GM18858 (cell line): ENCODE measurements at regions not wholly inside any gene's neighbourhood (a gene's known extent, or its start where the extent isn't known, plus 50 kb on each side); places are given as distances from the start of the nearest gene placed in this dataset.
A peak's percentile ranks its signal among the peaks of the same experiment; 100 is the strongest.
"Not testable (repeated sequence)": the region's sequence is repeated elsewhere in the genome, so short reads cannot be mapped to it uniquely, and the experiment has no call there.

Experiments used
- ATAC-seq: cut with Tn5 transposase; IDR thresholded peaks from one replicate; pipeline ENCODE4 v1.9.1; 2021; ENCODE audit not compliant: unreplicated experiment

DNA sequence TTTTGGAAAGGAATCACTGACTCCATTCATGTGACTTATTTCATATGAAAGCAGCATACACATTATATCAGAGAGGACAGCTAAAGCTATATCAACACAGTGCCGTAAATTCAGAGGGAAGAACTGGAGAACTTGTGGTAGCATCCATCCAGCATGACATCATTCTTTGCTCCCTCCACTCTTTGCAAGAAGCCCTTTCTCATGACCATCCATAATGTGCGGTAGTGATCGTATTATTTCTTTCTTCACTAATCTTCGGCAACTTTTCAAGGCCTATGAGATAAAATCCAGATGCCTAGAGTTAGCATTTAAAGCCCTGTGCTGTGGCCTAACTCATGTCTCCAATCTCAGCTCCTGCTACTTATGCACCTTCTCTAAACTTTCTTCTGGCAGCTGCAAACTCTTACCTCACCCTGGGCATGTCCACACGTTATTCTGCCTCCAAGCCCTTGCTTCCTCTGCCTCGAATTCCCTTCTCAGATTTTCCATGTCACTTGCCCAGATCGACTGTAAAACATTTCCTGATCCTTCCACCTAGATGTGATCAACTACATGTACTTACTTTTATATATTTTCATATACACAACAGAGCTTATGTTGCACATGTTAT is 307.3 kb upstream of the SGCD start:
- ATAC-seq = no peak

DNA sequence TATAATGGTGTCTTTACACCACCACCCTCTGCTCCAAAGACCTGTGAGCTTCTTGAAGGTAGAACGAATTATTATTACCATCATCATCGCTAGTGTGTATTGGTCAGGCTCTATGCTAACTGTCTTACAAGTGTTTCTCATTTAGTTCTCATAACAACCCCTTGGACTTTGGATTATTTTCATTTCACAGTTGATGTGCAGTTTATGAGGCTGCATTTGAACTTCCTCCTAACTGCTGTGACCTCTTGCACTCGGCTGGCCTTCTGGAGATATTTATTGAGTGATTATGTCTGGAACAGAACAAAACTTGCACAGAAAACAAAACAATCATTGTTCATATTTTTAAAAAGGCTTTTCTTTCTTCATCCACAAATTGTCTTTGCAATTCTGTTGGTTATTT is 306.3 kb upstream of the SGCD start:
- no peak for ATAC-seq

DNA sequence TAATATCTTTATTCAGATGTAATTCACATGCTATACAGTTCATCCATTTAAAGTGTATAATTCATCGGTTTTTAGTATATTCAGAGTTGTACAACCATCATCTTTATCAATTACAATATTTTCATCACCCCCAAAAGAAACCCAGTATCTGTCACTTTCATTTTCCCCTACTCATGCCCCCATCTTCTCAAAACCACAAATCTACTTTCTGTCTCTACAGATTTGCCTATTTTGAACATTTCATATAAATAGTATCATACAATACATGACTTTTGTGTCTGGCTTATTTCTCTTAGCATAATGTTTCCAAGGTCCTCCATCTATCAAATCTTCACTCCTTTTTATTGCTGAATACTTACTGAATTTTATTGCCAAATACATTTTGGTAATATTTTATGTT is 305.1 kb upstream of the SGCD start:
- ATAC-seq = peak; percentile 62

DNA sequence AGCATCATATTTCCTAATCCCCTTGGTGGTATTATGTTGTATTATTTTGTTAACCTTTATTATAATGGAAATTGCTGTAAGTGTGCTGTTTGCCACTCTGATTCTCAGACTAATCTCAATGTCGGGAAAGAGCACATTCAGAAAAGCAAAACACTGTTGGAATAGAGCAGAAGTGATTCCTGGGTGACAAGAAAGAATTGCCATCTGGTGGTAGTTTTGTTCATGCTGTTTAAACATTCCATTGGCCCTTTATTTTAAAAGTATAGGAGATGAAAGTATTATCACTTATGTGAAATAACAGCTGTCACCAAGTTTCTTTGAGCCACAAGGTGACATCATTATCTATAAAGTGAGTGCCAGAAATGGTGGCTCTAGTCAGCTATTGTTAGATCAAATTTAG is 301.3 kb upstream of the SGCD start:
- ATAC-seq = no peak

DNA sequence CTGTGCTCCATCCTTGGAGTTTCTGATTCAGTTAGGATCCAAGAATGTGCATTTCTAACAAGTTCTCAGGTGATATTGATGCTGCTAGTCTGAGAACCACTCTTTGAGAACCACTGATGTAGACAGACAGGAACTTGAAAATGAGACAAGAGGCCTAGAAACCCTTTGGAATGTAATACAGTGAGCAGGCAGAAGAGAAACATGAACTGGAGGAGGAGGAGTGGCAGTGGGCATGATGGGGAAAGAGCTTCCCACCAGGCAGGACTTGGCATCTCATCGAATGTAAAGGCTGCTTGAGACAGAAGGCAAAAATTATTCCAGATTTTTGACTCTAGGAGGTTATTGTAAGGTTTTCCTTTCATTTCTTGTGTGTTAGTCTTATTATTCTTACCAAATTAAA is 295.8 kb upstream of the SGCD start:
- no peak for ATAC-seq

DNA sequence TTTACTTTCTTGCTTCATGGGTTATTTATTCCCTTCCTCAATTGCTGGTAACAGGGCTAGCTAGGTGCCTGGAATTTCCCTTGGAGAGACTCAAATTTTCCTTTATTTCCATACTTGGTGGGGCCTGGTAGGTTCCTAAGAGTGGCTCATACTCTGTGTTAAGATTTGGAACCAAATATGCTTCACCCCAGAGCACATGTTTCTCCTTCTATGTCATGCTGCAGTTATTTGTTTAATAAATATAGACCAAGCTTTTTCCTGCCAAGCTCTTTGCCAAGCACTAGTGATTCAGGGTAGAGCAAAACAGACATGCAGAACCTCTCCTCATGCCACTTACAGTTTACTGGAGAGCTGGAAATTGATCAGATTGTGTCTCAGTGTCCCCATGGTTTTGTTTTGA is 290.3 kb upstream of the SGCD start:
- ATAC-seq = no peak

DNA sequence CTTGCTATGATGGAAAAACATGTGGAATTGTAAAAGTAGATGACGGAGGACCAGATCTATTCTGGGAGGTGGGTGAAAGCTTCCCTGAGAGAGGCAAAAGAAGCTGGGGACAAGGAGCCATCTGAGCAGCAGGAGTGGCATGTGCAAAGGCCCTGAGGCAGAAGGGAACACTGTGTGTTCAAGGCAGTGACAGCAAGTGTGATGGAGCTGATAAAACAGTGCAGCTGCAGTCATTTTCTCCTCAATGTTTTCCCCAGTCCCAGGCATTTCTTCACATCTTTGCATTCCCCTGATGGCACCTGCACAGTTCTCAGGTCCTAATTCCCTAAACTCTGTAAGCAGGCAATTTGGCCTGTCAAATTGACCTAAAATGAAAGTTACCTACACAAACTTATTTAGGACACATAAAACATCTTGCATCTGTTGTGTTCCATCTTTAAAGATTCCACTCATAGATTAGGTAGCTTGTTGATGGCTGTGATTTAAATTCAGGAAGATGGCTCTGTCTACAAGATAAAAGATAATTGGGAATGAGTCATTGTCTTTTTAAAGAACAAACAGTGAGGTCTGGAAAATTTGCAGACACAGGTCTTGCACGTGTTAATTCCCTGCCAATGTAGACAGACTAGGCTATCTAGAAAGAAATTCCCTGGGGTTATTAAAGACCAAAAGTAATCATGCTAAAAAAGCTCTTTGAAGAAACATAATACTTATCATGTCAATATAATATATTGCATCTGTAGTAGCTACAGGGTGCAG is 289.6 kb upstream of the SGCD start:
- no peak for ATAC-seq

DNA sequence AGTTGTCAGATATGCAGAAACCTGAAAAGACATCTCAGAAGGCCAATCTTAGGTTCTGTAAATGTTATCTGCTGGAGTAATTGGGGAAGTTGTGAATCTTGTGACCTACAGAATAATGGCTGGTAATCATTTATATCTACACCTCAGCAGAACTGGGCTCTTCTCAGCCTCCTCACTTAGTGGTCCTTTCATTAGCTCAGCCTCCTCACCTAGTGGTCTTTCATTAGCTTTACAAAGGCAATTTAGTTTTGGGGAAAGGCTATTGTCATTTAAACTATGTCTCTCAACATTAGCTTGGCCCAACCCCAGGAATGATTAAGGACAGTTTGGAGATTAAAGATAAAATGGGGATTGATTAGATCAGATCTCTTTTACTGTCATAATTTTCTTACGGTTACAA is 284.2 kb upstream of the SGCD start:
- no peak for ATAC-seq

DNA sequence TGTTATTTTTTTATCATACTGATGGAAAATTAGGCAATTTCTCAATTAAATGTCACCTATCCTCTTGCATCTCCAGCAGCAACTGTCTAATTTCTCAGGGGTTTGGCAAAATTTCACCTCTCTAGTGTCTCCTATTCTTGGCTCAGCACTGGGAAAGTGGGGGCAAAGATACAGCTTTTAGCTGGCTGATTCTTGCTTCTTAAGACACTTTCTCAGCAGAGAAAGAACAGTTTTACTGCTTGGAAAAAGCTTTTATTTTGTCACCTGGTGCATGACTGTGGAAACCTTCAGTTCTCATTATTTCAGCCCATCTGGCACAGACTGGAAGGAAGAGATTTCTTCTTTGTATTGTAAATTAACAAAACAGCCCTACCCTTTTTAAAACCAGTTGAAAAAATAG is 283.6 kb upstream of the SGCD start:
- ATAC-seq = no peak

DNA sequence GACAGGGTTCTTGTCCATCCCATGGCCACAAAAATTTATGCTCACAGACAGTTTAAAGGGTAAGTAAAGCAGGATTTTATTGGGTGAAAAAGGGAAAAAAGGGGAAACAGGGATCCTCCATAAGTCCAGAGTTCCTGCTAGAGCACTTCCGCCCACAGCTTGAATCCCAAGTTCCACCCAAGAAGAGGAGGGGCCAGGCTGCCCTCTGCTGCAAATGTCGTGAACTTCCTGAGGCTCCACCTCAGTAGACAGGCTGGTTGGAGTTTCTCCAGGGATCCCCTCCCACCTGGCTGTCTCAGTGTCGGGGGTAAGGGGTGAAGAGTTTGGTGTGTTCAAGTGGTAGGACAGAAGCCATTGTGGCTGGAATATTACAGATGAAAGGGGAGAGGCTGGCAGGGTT is 275.0 kb upstream of the SGCD start:
- ATAC-seq = no peak

DNA sequence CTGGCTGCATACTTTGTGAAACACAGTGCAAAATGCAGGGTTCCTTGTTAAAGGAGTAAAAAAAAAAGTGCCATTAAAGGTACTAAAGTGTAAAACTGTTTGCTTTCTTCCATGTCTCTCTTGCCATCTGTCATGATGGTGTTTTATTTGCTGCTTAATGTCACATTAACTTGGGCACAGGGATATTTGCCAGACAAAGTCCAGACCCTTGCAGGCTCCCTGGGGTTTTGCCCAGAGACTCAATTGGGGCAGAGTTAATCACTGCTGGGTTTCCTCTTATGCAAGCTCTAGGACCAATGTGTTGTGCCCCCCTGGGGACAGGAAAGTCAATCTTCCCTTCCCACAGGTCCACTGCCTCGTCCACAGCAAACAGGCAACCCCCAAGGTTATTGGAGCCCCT is 274.3 kb upstream of the SGCD start:
- no peak for ATAC-seq

DNA sequence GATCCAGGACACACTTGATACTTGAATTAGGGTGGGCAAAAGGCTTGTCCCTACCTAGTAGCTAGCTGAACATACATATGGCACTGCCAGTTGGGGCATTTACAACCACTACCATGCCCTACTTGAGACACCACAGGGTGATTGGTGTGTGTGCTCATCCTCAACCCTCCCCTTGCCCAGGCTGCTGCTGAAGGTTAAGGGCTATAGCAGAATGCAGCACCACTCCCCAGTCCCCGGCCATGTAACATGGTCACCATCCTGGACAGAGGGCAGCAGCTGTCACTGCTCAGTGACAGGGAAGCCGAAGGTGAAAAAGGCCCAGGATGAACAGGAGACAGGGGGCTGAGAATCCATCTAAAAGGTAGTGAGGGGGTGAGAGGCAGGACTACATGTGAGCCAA is 273.9 kb upstream of the SGCD start:
- ATAC-seq = no peak

DNA sequence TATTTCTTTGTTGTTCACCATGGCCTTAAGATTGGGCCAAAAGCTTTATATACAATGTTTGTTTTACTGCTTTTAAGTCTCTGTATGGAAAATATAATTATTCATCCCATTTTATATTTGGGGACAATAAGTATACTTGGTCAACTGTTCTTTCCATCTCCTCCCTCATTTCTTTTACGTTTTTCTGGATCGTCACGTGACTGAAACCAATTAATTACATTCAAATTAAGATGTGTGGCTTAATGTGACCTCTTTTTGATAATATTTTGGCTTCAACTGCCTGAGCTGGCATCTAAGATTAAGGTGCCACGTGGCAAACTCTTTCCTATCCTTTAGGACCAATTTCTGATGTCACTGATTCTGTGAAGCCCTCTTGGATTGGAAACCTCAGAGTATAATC is 250.1 kb upstream of the SGCD start:
- no peak for ATAC-seq

DNA sequence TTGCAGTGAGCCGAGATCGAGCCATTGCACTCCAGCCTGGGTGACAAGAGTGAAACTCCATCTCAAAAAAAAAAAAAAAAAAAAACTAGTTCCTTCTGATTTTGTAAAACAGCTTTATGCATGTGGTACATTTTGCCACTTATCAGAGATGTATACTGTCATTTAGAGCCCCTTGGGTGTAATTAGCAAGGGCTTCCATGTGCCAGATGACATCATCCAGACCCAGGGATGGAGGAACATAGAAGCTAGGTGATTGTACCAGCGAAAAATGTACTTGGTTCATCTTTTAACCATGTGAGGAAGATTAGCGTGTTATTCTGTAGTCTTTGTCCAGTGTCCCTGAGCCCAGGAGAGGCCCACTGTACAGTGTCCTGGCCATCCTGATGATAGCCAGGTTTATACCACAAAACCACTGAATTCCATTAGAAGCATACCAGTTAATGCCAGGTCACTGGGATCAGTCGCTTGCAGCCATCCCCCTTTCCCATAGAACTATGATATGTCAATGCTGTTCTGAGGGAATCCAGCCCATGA is 239.3 kb upstream of the SGCD start:
- no peak for ATAC-seq

DNA sequence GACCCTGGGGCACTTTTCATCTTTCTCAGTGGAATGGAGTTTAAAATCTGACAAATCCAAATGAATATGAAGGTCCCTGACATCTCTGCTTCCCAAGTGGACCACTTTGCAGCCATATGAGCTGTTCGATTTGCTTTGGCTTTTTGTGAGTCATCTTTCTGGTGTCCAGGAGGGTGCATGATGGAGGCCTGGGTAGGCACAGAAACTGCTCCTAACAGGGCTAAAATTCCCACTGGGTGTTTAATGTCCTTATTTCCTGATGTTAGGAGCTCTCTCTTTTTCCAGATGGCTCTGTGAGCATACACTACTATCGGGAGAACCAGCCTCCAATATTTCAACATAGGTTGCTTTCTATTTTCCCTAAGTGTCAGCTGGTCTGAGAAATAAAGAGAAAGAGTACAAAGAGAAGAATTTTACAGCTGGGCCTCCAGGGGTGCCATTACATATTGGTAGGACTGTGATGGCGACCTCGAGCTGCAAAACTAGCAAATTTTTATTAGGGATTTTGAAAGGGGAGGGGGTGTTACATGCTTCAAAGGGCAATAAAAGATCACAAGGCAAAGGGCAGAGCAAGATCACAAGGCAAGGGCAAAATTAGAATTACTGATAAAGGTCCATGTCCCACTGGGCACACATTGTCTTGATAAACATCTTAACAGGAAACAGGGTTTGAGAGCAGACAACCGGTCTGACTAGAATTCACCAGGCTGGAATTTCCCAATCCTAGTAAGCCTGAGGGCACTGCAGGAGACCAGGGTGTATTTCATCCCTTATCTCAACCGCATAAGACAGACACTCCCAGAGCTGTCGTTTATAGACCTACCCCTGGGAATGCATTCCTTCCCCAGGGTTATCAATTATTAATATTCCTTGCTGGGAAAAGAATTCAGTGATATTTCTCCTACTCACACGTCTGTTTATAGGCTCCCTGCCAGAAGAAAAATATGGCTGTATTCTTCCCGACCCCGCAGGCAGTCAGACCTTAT is 236.7 kb upstream of the SGCD start:
- not testable (repeated sequence) for ATAC-seq

DNA sequence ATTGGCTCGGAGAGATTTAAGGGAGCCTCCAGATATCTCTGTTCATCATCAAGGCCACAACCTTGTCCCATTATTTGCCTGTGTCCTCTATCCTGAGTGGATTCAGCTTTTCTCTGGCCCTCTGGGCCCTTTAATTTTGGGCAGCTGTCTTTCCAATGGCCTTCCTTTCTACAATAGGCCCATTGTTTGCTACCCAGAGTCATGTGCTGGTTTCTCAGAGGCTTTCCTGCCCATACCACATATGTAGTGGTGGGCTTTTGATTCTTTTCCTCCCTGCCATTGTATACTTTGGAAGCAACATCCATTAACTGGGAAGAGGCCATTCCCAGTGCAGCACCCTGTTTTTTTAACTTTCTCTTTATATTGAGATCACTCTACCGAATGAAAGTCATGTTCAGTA is 233.9 kb upstream of the SGCD start:
- ATAC-seq = no peak

DNA sequence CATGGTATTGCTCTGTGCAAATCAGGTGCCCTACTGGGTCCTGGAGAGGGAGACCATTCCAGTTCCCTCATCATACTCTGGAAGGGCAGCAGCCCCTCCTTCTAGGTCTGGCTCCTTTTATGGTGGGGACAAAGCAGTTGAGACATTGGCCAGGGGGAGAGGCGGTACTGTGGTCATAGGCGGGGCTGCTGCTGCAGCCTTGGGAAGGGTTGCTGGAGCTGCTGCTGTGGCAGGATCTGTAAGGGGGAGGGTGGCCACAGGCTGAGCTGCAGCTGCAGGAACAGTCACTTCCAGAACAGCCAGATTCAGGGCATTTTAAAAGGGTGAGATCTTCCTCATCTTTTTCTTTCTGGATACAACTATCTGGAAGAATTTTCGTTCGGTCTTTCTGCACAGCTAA is 233.0 kb upstream of the SGCD start:
- no peak for ATAC-seq

DNA sequence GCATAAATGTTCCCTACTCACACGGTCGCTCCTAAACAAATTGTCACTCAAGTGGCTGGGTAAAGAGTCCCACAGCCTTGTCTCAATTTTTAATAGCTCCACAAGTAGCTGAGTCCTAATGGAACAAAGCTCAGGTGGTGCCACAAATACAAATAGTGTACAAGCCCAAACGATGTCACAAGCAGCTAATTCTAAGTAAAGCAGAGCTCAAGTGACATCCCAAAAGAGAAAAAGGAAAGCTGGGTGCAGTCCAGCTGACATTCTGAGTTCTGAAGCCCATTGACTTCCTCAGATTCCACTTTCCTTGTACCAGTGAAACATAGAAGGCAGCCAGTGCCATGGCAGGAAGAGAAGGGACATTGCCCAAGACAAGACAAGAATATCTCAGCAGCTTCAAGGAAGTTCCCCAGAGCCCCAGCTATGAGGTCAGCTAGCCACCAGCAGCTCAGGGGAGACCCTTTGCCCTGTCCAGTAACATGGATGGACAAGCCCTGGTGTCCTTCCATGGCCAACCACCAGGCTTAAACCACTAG is 231.2 kb upstream of the SGCD start:
- no peak for ATAC-seq

DNA sequence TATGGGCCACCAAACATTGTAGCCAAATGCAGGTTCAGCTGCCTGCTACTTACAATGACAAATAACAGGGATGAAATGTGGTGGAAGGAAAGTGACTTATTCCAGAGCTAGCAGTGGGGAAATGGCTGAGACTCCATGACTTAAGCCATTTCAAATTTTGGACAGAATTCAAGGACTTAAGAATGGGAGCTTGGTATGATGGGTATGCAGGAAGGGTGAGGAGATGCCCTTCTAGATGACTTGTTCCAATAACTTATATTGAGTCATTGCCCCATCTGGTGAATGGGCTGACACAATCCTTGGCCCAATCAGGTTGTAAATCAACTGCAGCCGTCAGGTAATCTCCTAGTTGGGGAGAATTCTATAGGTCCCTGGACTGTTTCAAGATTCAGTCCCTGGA is 230.7 kb upstream of the SGCD start:
- ATAC-seq = no peak

DNA sequence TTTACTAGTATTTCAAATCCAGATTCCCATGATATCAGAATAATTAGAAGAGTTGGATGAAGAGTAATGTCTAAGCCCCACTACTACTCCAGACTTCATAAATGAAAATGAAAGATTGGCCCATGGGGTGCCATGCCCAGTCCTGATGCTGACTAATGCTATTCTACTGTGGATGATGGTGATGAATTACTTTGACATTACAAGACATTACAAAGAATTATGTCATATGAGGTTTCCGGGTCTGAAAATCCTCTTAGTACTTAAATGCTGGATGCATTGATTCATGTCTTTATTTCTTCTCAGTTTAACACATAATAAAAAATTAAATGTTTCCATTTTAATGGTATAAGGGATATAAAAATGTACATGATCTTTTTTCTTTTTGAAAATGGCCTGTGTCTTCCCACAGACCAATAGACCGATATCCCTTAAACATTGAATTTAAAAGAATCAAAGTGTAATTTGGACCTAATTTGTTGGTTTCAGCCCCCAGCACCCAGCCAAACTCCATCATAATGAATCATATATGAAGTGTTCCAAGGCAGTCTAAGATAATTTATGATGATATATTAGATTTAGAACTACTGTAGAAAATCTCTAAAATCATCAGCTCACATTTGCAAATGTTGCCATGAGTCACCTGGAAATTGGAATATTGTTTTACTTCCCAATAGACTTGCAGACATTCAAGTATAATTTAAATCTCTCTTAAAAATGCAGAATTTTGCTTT is 223.6 kb upstream of the SGCD start:
- ATAC-seq = no peak
